ENCODE measurements at regions not wholly inside any gene's neighbourhood (a gene's known extent, or its start where the extent isn't known, plus 50 kb on each side); places are given as distances from the start of the nearest gene placed in this dataset.

DNA sequence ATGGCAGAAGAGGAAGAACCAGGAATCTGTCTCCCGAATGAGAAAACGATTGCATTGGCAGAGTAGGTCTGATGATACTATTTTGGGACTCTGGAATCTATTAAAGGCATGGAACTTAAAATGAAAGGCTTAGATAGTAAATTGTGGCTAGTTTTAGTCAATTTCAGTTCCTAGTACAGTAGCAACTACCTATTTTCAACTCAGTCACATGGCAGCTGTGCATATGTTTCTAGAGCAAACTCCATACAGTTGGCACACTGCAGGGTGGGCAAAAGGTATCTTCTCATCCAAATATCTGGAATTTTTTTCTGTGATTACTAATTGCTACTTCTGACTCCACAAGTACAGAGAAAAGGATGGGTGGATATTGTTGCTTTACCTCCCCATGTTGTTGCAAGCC is 663.6 kb downstream of the PCDH7 start:
- TF ChIP-seq EZH2phosphoT487 (IDR thresholded peaks at IDR 0.05; ENCODE audit: insufficient read depth, low read depth) (no peak), EZH2 (IDR thresholded peaks at IDR 0.05; ENCODE audit: insufficient read depth, poor library complexity, severe bottlenecking) (no peak)
